IMR-90 (cell line): ENCODE measurements at regions not wholly inside any gene's neighbourhood (a gene's known extent, or its start where the extent isn't known, plus 50 kb on each side); places are given as distances from the start of the nearest gene placed in this dataset.

Source experiments
- ATAC-seq: fragments of 200-7000 bp; cut with Tn5 transposase; 2 replicates; pipeline ENCODE4 v1.9.1; 2020; ENCODE audit warnings: low read depth, mild to moderate bottlenecking, moderate library complexity
- BruUV-seq: library from RNA; stranded (reverse); fragments of 400-500 nt; replicated peaks from 2 replicates; lab custom pipeline; 2021; lab: Mats Ljungman, UMichigan
- CTCF ChIA-PET: fragments of 300-600 bp; formaldehyde crosslinking; extraction: SDS; loops from one replicate; lab custom pipeline; 2021; ENCODE audit warnings: antibody characterized with exemption; lab: Yijun Ruan, JAX
- POLR2A ChIA-PET: fragments of 300-600 bp; sonication (Branson Sonifier 250); formaldehyde crosslinking; loops from one replicate; lab custom pipeline; 2022; ENCODE audit warnings: antibody characterized with exemption; ENCODE audit not compliant: unreplicated experiment; lab: Charles Lee
- DNase-seq: peaks from one replicate; pipeline ENCODE4 v3.0.0; 2013
- H2AFZ ChIP-seq: replicated peaks from 2 replicates; pipeline ENCODE3; 2013; ENCODE audit warnings: low read length, mild to moderate bottlenecking; ENCODE audit not compliant: poor library complexity
- H2AK5ac ChIP-seq: 2 replicates; pipeline ENCODE4 v1.6.1; 2013; ENCODE audit warnings: low read depth, low read length, inconsistent platforms
- H2AK9ac ChIP-seq: replicated peaks from 2 replicates; pipeline ENCODE3; 2013; ENCODE audit warnings: mild to moderate bottlenecking, low read depth, low read length, moderate library complexity; ENCODE audit not compliant: poor library complexity
- H2BK120ac ChIP-seq: 2 replicates; pipeline ENCODE4 v1.6.1; 2013; ENCODE audit warnings: low read depth, low read length, inconsistent platforms
- H2BK15ac ChIP-seq: 3 replicates; pipeline ENCODE4 v1.6.1; 2013; ENCODE audit warnings: low read depth, low read length, inconsistent platforms
- H2BK20ac ChIP-seq: 2 replicates; pipeline ENCODE4 v1.6.1; 2013; ENCODE audit warnings: low read depth, mild to moderate bottlenecking, inconsistent platforms, low read length, moderate library complexity
- H2BK5ac ChIP-seq: 2 replicates; pipeline ENCODE4 v1.6.1; 2013; ENCODE audit warnings: mild to moderate bottlenecking, low read depth, low read length, inconsistent platforms; ENCODE audit not compliant: poor library complexity, severe bottlenecking
- H3K14ac ChIP-seq: replicated peaks from 2 replicates; pipeline ENCODE4 v1.6.1; 2013; ENCODE audit warnings: low read depth, low read length, inconsistent platforms
- H3K18ac ChIP-seq: 2 replicates; pipeline ENCODE4 v1.6.1; 2013; ENCODE audit warnings: low read depth, low read length, control low read depth
- H3K23ac ChIP-seq: 2 replicates; pipeline ENCODE4 v1.6.1; 2013; ENCODE audit warnings: low read depth, low read length, inconsistent platforms
- H3K27ac ChIP-seq: 2 replicates; pipeline ENCODE4 v1.5.1; 2013; ENCODE audit warnings: mild to moderate bottlenecking, control low read depth, low read length; ENCODE audit not compliant: insufficient read depth
- H3K27me3 ChIP-seq: 2 replicates; pipeline ENCODE4 v1.6.1; 2013; ENCODE audit warnings: low read length; ENCODE audit not compliant: control insufficient read depth, insufficient read depth
- H3K36me3 ChIP-seq: 2 replicates; pipeline ENCODE4 v1.6.1; 2013; ENCODE audit warnings: low read length, mixed read lengths; ENCODE audit not compliant: control insufficient read depth, insufficient read depth
- H3K4ac ChIP-seq: 2 replicates; pipeline ENCODE4 v1.6.1; 2013; ENCODE audit warnings: low read depth, low read length, inconsistent platforms
- H3K4me1 ChIP-seq: 2 replicates; pipeline ENCODE4 v1.6.1; 2013; ENCODE audit warnings: low read length, mixed read lengths; ENCODE audit not compliant: control insufficient read depth, insufficient read depth
- H3K4me2 ChIP-seq: 2 replicates; pipeline ENCODE4 v1.6.1; 2013; ENCODE audit warnings: low read depth, mild to moderate bottlenecking, control low read depth, low read length, moderate library complexity
- H3K4me3 ChIP-seq: 2 replicates; pipeline ENCODE4 v1.5.1; 2013; ENCODE audit warnings: low read depth, mild to moderate bottlenecking, control low read depth, low read length, moderate library complexity; ENCODE audit not compliant: insufficient read depth
- H3K56ac ChIP-seq: 2 replicates; pipeline ENCODE4 v1.6.1; 2013; ENCODE audit warnings: low read length, inconsistent platforms; ENCODE audit not compliant: insufficient read depth; ENCODE audit errors: extremely low read depth
- H3K79me1 ChIP-seq, 2 experiments: 2 replicates each; pipeline ENCODE4 v1.6.1; 2013; ENCODE audit warnings: low read length in 2 of 2, inconsistent platforms in 1 of 2, low read depth in 1 of 2
- H3K9ac ChIP-seq: 2 replicates; pipeline ENCODE4 v1.6.1; 2013; ENCODE audit warnings: low read depth, low read length, control low read depth
- H3K9me1 ChIP-seq: 2 replicates; pipeline ENCODE4 v1.6.1; 2013; ENCODE audit warnings: low read length, inconsistent platforms; ENCODE audit not compliant: insufficient read depth
- H3K9me3 ChIP-seq: 2 replicates; pipeline ENCODE4 v1.6.1; 2013; ENCODE audit warnings: low read length; ENCODE audit not compliant: control insufficient read depth, insufficient read depth
- H4K20me1 ChIP-seq: 2 replicates; pipeline ENCODE4 v1.6.1; 2013; ENCODE audit warnings: low read length, inconsistent platforms; ENCODE audit not compliant: insufficient read depth
- H4K5ac ChIP-seq: 2 replicates; pipeline ENCODE4 v1.6.1; 2013; ENCODE audit warnings: mild to moderate bottlenecking, low read depth, low read length, control low read depth
- H4K8ac ChIP-seq, 2 experiments: 2 replicates each; pipeline ENCODE4 v1.6.1; 2013; ENCODE audit warnings: low read depth in 2 of 2, low read length in 2 of 2, control low read depth in 1 of 2, inconsistent platforms in 1 of 2
- H4K91ac ChIP-seq: 2 replicates; pipeline ENCODE4 v1.6.1; 2013; ENCODE audit warnings: low read depth, low read length, inconsistent platforms; ENCODE audit not compliant: insufficient read depth
- BHLHE40 ChIP-seq: fragments of 150-350 bp; IDR thresholded peaks from 2 replicates; pipeline ENCODE4 v1.6.1; 2016; ENCODE audit warnings: mild to moderate bottlenecking, low read depth, low read length
- CEBPB ChIP-seq: IDR thresholded peaks from 2 replicates; pipeline ENCODE4 v1.6.1; 2012; ENCODE audit warnings: low read depth, low read length, improper control_type of control experiment
- CHD1 ChIP-seq: IDR thresholded peaks from 2 replicates; pipeline ENCODE4 v1.6.1; 2012; ENCODE audit warnings: low read depth, low read length, improper control_type of control experiment
- CTCF ChIP-seq: conservative IDR thresholded peaks from 2 replicates; pipeline ENCODE4 v1.5.1; 2012; ENCODE audit warnings: mild to moderate bottlenecking, low read depth, low read length, improper control_type of control experiment
- FOS ChIP-seq: fragments of 150-350 bp; IDR thresholded peaks from 2 replicates; pipeline ENCODE4 v1.6.1; 2016; ENCODE audit warnings: low read depth, low read length
- MAFK ChIP-seq: IDR thresholded peaks from 2 replicates; pipeline ENCODE4 v1.6.1; 2012; ENCODE audit warnings: low read depth, low read length, improper control_type of control experiment
- MAZ ChIP-seq: IDR thresholded peaks from 2 replicates; pipeline ENCODE4 v1.6.1; 2012; ENCODE audit warnings: low read depth, mild to moderate bottlenecking, low read length, improper control_type of control experiment, moderate library complexity, borderline replicate concordance
- MXI1 ChIP-seq: IDR thresholded peaks from 2 replicates; pipeline ENCODE4 v1.6.1; 2012; ENCODE audit warnings: low read depth, mild to moderate bottlenecking, low read length, moderate library complexity, borderline replicate concordance
- NFE2L2 ChIP-seq: fragments of 150-350 bp; IDR thresholded peaks from 2 replicates; pipeline ENCODE4 v1.6.1; 2016; ENCODE audit warnings: low read depth, mild to moderate bottlenecking, low read length
- POLR2A ChIP-seq: IDR thresholded peaks from 2 replicates; pipeline ENCODE4 v1.6.1; 2012; ENCODE audit warnings: mild to moderate bottlenecking, low read depth, low read length
- RAD21 ChIP-seq: IDR thresholded peaks from 2 replicates; pipeline ENCODE4 v1.6.1; 2012; ENCODE audit warnings: low read length, improper control_type of control experiment
- RCOR1 ChIP-seq: IDR thresholded peaks from 2 replicates; pipeline ENCODE4 v1.6.1; 2012; ENCODE audit warnings: mild to moderate bottlenecking, low read length, improper control_type of control experiment; ENCODE audit not compliant: insufficient replicate concordance
- RFX5 ChIP-seq: IDR thresholded peaks from 2 replicates; pipeline ENCODE4 v1.8.0; 2012; ENCODE audit warnings: low read depth, mild to moderate bottlenecking, low read length, moderate library complexity
- SMC3 ChIP-seq: fragments of 150-350 bp; IDR thresholded peaks from 2 replicates; pipeline ENCODE4 v1.6.1; 2016; ENCODE audit warnings: low read depth, mild to moderate bottlenecking, antibody characterized with exemption, low read length, moderate library complexity
- dilution Hi-C: fragments of 300-500 bp; cut with HindIII; formaldehyde crosslinking; loops from one replicate; pipeline ENCODE4 v1.14.3; 2018; ENCODE audit warnings: low sequenced_read_pairs; ENCODE audit not compliant: unreplicated experiment
- in situ Hi-C: fragments of 300-500 bp; cut with MboI; formaldehyde crosslinking; loops from 3 replicates; pipeline ENCODE4 v1.14.3; 2019; ENCODE audit warnings: low sequenced_read_pairs, inconsistent platforms, mixed read lengths
- intact Hi-C: fragments of 100-400 bp; cut with micrococcal nuclease; formaldehyde crosslinking; loops from 2 replicates; pipeline ENCODE4 v1.10.0; 2022
- TF ChIP-seq, protein P1 (sequence below): fragments of 150-350 bp; IDR thresholded peaks from 2 replicates; pipeline ENCODE4 v1.6.1; 2017; ENCODE audit warnings: mild to moderate bottlenecking, antibody characterized with exemption, low read length, low read depth
- TF ChIP-seq, protein P2 (sequence below): fragments of 150-350 bp; IDR thresholded peaks from 2 replicates; pipeline ENCODE4 v1.6.1; 2016; ENCODE audit warnings: low read depth, mild to moderate bottlenecking, low read length, moderate library complexity, borderline replicate concordance

DNA sequence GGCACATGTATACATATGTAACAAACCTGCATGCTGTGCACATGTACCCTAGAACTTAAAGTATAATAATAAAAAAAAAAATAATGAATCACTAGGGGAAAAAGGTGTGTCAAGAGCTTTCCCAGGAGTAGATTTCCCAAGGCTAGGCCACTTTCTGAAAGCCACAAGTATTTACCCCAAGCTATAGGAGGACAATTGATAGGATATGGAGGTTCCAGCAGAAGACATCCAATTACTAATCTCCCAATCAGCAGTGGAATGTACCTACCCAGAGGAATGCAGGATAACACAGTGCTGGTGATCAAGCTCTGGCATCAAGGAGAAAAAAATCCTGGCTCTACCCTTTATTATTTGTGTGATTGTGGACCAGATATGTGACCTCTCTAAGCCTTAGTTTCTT is 562.7 kb downstream of the RFPL4B start:
- H3K27ac ChIP-seq, result no peak overlapping the region
- BruUV-seq, result no TSS peak

More for the DNA sequence above, 562.7 kb downstream of the RFPL4B start:
- H3K23ac ChIP-seq, result no peak overlapping the region
- H2BK20ac ChIP-seq, result 0 out of 2 replicates have a peak overlapping the region, but pooled peaks have one; percentile 2
- dilution Hi-C loops, result no loop called here
- TF ChIP-seq MAFK, result no peak
- no peak for TF ChIP-seq FOS
- no peak for TF ChIP-seq CTCF
- no peak for TF ChIP-seq SMC3
- no peak for TF ChIP-seq CHD1
- no peak for TF ChIP-seq NFE2L2
- TF ChIP-seq RCOR1, result no peak
- no peak for TF ChIP-seq RAD21
- TF ChIP-seq RFX5, result no peak
- TF ChIP-seq MAZ, result no peak
- no peak for TF ChIP-seq MXI1
- TF ChIP-seq, protein P1, sequence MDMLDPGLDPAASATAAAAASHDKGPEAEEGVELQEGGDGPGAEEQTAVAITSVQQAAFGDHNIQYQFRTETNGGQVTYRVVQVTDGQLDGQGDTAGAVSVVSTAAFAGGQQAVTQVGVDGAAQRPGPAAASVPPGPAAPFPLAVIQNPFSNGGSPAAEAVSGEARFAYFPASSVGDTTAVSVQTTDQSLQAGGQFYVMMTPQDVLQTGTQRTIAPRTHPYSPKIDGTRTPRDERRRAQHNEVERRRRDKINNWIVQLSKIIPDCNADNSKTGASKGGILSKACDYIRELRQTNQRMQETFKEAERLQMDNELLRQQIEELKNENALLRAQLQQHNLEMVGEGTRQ, result no peak
- no peak for TF ChIP-seq BHLHE40
- no peak for TF ChIP-seq POLR2A
- TF ChIP-seq, protein P2, sequence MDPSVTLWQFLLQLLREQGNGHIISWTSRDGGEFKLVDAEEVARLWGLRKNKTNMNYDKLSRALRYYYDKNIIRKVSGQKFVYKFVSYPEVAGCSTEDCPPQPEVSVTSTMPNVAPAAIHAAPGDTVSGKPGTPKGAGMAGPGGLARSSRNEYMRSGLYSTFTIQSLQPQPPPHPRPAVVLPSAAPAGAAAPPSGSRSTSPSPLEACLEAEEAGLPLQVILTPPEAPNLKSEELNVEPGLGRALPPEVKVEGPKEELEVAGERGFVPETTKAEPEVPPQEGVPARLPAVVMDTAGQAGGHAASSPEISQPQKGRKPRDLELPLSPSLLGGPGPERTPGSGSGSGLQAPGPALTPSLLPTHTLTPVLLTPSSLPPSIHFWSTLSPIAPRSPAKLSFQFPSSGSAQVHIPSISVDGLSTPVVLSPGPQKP, result no peak
- TF ChIP-seq CEBPB, result no peak
- H3K9me3 ChIP-seq, result no peaks in the 10 kb centered on the region
- H3K4me2 ChIP-seq, result no peak overlapping the region
- in situ Hi-C loops, result no loop called here
- peaks cover 6% of the 10 kb centered on the region; the same call in 1 of the 2 replicates for H3K4me1 ChIP-seq
- H2BK5ac ChIP-seq, result no peak overlapping the region
- no peak overlapping the region for H2BK15ac ChIP-seq
- H3K18ac ChIP-seq, result no peak overlapping the region
- DNase-seq (peak; percentile 3), ATAC-seq (no peak)
- no peaks in the 10 kb centered on the region for H4K20me1 ChIP-seq
- ChIA-PET POLR2A (no interaction called here), CTCF (no interaction called here)
- no peaks in the 10 kb centered on the region for H3K27me3 ChIP-seq
- H3K9ac ChIP-seq, result no peak overlapping the region
- no peak overlapping the region for H4K8ac ChIP-seq
- no peak overlapping the region for H3K56ac ChIP-seq
- H3K9me1 ChIP-seq, result no peaks in the 10 kb centered on the region
- H4K91ac ChIP-seq, result no peak overlapping the region
- H2BK120ac ChIP-seq, result no peak overlapping the region
- no peaks in the 10 kb centered on the region for H3K79me1 ChIP-seq
- H2AK5ac ChIP-seq, result 0 out of 2 replicates have a peak overlapping the region, but pooled peaks have one; percentile 2
- H3K36me3 ChIP-seq, result no peaks in the 10 kb centered on the region
- no peak overlapping the region for H3K4me3 ChIP-seq
- H2AFZ ChIP-seq, result no peak overlapping the region
- H3K14ac ChIP-seq, result no peak overlapping the region; the same call in 1 of the 2 replicates
- H3K4ac ChIP-seq, result no peak overlapping the region
- no peak overlapping the region; the same call in 1 of the 2 replicates for H4K5ac ChIP-seq
- intact Hi-C loops, result no loop called here
- H2AK9ac ChIP-seq, result no peak overlapping the region
